Left ventricle myocardium superior (tissue), 1 donor: ENCODE measurements at regions not wholly inside any gene's neighbourhood (a gene's known extent, or its start where the extent isn't known, plus 50 kb on each side); places are given as distances from the start of the nearest gene placed in this dataset.

Source experiments
- ATAC-seq: fragments of 200-7000 bp; cut with Tn5 transposase; one replicate; pipeline ENCODE4 v1.9.1; 2020; ENCODE audit warnings: mild to moderate bottlenecking, moderate library complexity
- DNase-seq: peaks from one replicate; pipeline ENCODE4 v3.0.0-alpha.2; 2020
- intact Hi-C: fragments of 100-400 bp; cut with micrococcal nuclease; formaldehyde crosslinking; loops from one replicate; pipeline ENCODE4 v1.11.0; 2022
- donor health status: DM: no; HTN: yes; CAD: no; lungs with severe emphysema.

DNA sequence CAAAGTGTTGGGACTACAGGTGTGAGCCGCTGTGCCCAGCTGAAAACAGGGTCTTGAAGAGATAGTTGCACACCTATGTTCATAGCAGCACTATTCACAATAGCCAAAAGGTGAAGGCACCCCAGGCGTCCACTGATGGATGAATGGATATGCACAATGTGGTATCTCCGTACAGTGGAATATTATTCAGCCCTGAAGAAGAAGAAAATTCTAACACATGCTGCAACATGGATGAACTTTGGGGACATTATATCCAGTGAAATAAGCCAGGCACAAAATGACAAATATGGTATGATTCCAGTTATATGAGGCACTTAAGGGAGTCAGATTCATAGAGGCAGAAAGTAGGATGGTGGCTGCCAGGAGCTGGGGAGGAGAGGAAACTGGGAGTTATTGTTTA, 137.6 kb upstream of the WNT4 start:
- intact Hi-C loops = no loop called here
- no peak for ATAC-seq
- DNase-seq = no peak

DNA sequence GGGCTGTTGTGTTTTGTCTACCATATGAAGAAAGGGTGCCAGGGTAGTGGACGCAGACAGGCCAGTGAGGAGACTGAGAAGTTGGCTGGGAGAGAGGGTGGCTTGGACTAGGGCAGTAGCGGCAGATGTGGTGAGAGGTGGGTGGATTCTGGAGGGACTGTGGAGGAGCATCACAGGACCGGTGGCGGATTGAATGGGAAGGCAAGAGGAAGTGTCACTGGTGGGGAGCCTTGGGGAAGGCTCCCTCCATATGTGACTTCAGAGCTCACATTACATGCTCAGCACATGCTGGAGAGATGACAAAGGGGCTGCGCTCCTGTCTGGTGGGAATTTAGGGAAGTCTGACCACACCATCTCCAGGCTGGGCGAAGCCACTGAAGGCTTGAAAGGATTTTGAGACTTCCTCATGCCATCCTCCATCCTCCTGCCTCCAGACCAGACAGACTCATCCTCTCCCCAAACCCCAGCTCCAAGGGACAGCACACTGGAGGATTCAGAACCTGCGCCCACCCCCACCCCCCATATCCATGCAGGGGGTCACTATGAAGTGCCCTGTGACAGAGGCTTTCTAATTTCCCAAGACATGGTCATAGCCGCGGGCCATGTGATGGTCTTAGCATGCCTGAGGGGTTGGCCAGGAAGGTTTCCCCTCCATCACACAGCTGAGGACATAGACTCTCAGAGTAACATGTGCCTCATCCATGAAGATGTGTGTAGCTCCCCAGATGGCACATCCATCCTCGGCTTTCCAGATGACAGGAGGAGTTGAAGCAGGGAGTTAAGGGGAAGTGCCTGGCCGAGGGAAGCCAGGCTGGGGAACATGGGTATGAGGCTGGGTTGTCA, 138.8 kb upstream of the WNT4 start:
- DNase-seq (no peak), ATAC-seq (no peak)
- intact Hi-C loops = no loop called here

DNA sequence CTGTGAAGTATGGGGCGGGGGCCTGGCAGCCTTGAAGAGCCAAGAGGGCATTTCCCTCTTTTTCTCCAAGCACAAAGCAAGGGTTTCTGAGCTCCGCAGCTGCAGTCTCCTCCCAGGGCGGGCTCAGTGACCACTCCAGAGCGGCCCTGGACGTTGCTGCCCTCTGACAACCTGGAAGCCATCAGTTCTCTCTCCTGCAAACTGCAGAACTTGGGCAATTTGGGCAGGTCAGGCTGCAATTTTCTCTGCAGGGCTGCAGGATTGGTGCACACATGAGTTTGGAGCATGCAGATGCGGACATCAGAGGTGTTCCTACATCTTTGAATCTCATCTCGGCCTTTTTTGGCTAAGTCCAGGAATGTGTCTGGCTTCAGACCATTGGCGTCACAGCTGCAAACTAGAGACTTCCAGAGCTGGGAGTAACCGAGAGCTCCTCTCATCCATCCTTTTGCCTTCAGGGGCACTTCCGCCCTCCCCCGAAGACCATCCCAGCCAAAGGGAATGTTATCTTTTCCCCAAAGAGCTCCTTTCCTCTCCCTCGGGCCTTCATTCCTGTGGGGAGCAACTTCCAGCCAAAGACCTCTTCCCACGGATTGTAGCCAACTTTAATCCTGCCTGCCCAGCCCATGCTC, 139.6 kb upstream of the WNT4 start:
- DNase-seq = no peak
- ATAC-seq = no peak

DNA sequence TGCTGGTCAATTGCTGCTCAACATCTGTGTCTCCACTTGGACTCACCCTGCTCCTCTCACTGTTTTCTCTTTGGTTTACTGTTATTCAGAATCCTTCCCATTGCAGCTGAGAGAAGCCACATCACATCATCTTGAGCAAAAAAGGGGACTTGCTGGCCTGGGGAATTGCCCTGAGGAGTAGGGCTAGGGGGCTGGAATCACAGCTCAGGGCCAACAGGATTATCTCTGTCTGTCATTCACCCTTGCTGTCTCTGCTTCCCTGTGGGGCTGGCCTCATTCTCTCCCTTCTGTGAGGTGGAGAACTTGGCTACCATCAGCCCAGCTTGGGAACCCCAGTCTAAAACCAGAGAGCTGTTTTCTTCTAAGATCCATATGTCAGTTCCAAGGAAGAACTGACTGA, 140.7 kb upstream of the WNT4 start:
- intact Hi-C loops = no loop called here

More for the DNA sequence above, 139.6 kb upstream of the WNT4 start:
- intact Hi-C loops = no loop called here

DNA sequence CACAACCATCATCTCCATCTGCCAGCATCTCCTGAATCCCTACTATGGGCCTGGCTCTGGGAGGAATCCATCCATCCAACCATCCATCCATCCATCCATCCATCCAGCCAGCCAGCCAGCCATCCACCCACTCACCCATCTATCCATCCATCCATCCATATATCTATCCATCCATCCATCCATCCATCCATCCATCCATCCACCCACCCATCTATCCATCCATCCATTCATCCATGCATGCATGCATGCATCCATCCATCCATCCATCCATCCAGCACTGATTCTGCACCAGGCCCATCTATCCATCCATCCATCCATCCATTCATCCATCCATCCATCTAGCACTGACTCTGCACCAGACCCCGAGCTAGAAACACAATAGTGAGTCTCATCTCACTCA, 141.3 kb upstream of the WNT4 start:
- ATAC-seq (no peak), DNase-seq (no peak)
- intact Hi-C loops = no loop called here

More for the DNA sequence above, 140.7 kb upstream of the WNT4 start:
- ATAC-seq (no peak), DNase-seq (no peak)

DNA sequence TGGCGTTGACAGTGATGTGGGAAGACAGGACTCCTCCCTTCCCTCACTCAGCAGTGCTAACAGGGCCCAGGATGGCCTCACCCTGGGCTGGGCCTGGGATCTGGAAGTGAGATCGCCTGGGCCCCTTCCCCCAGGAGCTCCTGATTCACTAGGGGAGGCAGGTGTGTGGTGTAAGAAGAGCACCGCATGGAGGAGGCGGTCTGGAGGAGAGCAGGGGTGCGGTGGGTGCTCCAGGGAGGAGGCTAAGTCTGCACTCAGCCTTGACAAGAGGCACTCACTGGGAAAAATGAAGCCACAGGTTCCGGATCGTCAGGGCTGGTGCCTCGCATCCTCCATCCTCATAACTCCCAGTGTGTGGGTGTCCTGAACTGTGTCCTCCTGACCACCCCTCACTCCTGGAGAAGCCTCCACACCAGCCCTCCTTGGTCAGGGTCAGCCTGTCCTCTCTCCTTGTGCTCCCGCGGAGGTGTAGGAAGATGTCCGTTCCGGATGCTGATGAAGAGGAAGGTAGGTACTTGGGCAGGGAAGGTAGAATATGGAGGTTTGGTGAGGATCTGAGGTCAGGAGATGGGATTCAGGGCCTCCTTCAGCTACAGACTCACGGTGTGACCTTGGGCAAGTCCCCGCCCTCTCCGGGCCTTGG, 142.1 kb upstream of the WNT4 start:
- DNase-seq = no peak
- ATAC-seq = no peak
- intact Hi-C loops = no loop called here

DNA sequence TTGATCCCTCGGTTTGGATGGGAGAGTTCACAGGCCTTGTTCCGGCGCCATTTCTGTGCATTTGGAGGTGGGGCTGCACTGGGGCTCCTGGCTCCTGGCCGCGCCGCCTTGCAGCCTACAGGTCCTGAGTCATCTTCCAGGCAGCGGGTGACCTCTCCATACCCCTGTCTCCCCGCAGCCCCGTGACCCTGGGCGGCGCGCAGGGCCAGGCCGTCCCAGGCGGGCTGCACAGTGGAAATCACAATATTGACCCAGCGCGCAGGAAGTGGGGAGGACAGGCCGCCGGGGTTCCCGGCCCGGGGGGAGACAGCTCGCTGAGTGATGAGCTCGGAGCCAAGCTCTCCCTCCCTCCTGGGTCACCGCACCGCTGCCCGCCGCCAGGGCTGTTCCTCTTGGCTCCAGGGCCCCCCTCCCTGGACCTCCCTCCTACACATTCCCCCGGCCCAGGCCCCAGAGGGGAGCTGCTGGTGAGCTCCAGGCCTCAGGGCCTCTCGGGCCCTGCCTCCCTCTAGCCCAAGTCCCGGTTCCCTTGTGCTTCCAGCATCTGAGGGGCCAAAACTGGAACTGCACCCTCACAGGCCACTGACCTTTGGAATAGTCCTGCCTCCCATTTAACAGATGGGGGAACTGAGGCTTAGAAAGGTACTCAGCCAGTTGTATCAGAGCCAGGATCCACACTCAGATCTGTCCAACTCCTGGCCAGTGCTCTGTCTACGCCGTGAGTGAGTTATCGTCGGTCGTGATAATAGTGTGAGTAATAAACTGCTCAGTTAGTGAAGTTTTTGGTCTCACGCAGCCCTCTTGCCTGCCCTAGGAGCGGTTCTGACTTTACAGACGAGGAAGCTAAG, 142.9 kb upstream of the WNT4 start:
- intact Hi-C loops = no loop called here
- no peak for ATAC-seq

DNA sequence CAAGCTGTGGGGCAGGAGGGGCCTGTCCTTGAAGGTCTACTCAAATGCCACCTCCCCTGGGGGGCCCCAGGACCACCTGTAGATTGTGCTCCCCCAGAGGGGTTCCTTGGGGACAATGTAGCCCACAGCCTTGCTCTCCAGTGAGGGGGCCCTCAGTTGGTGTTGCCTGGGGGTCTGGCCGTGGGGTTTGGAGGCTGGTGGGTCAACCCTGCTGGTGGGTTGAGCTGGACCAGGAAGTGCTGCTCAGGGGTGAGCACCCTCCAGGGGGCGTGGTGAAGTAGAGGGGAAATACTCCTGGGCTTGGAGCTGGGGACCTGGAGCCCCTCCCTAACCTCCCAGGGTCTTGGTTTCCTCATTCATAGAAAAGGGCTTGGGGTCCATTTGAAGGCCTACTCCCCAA, 143.6 kb upstream of the WNT4 start:
- DNase-seq = no peak
- intact Hi-C loops = no loop called here
- ATAC-seq = no peak

More for the DNA sequence above, 142.9 kb upstream of the WNT4 start:
- DNase-seq = no peak

DNA sequence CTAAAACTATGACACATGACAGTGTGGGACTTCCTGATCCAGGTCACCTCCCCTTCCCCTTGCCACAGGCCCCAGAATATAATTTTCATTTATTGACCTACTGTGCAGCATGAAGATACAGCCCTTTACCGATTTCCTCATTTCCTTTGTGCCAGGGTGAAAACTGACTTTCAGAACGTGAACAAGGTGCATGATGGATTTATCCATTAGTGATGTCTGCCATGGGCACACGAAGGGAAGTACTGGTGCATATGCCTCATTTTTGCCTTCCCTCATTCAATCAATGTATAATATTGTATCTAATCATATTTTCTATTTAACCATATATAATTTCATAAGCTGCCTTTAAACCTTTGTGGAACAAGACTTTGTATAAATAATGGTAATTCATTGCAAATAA, 144.4 kb upstream of the WNT4 start:
- intact Hi-C loops = no loop called here
- no peak for DNase-seq
- no peak for ATAC-seq

DNA sequence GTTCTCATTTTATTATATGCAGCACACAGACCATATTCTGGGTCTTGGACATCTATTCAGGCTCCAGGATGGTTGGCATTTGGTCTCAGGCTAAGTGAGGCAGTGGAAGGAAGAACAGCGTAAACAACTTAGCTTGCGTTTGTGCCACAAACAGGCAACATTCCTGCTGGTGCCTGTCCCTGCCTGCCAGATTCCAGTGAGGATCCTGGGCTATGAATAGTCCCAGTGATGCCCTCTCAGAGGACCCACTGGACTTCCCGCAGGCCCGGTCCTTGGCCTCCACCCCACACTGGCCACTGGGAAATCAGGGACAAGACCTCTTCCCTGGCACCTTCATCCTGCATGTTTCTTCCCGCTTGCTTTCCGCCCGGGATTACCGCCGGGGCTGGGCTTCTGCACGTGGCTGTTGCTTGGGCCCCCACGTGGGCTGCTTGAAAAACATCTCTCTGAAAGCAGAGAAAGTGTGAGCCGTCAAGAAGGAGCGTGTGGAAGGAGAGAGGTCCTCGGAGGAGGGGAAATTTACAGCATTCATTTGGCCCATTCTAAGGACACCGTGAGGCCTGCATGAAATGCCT, 145.1 kb upstream of the WNT4 start:
- intact Hi-C loops = no loop called here
- DNase-seq (no peak), ATAC-seq (no peak)

DNA sequence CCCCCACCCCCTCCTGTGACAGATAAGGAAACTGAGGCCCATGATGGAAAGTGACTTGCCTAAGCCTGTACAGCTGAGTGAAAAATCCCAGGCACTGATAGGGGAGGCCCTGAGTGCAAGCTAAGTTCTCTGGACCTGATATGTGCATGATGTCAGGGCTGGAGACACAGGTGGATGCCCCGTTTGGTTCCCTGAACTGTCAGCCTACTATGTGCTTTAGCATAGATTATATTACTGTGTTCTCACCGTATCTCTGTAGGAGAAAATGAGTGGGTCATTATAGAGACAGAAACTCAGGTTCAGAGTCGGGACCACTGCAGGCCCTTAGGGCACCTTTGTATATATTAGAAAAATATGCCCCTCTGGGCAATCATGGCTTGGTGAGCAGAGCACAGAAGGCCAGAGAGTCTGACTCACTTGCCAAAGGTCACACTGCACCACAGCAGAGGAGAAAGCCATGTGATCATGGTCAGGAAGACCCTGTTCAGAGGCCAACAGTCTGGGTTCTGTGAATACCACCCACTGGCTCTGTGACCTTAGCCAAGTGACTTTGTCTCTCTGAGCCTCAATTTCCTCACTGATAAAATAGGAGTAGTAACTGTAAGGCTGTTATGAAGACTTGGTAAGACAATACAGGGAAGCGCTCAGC, 145.8 kb upstream of the WNT4 start:
- ATAC-seq (no peak), DNase-seq (no peak)
- intact Hi-C loops = no loop called here

DNA sequence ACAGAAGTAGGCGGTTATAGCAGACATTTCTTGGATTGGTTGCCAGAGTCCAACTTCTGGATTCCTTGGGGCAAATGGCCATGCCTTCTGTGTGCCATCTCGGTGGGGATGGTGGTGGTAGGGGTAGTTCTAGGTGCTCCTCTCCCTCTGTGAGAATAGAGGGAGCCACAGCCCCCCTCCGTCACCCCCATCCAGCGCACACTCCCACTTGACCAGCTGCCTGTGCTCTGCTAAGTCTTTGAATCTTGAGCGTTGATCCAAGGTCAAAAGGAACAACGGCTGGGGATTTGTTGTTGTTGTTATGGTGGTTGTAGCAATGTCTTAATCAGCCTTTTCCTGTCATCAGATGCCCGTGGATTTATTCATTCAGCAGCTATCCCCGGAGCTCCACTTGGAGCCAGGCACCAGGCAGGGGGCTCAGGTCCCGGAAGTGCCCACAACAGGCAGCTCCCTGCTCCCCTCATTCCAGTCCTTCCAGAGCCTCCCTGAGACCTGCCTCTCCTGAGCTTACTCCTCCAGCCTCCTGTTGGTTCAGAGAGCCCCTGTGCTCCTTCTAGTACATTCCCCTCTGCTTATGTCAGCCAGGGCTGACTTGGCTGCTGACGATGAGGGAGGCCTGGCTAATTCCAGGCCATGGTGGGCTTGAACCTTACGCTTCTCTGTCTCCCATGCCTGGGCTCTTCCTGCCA, 146.6 kb upstream of the WNT4 start:
- DNase-seq = no peak
- intact Hi-C loops = no loop called here
- no peak for ATAC-seq

DNA sequence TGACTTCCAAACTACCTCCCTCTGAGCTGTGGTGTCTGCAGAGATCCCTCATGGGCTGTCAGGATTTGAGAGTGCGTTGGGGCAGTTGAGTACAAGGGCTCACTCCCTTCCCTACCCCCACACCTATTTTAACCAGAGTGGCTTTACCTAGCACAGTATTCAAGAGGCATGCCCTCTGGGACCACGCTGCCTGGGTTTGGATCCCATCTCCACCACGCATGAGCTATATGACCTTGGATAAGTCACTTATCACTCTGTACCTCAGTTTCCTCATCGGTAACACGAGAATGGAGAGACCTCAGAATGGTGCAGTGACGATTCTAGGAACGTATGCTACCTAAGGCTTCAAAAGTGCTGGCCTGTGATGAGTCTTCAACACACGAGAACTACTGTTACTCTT, 147.3 kb upstream of the WNT4 start:
- DNase-seq (no peak), ATAC-seq (no peak)
- intact Hi-C loops = no loop called here

DNA sequence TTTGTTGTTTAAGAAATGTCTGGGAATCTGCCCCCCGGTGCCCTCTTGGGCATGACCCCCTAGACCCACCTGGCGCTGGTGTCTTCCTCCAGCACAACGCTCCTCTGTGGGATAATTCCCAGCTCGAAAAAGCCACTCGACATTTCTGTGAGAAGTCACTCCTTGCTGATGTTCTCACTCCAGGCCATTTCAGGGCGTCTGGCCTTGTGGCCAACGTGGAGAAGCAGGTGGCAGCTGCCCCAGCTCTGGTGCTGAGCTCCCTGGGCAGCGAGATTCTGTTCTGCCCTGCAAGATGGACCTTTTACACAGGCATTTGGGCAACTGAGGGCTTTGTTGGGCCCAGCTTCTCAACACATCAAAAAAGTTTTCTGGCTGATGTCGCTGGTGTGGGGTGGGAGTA, 147.7 kb upstream of the WNT4 start:
- DNase-seq (no peak), ATAC-seq (no peak)
- intact Hi-C loops = no loop called here

DNA sequence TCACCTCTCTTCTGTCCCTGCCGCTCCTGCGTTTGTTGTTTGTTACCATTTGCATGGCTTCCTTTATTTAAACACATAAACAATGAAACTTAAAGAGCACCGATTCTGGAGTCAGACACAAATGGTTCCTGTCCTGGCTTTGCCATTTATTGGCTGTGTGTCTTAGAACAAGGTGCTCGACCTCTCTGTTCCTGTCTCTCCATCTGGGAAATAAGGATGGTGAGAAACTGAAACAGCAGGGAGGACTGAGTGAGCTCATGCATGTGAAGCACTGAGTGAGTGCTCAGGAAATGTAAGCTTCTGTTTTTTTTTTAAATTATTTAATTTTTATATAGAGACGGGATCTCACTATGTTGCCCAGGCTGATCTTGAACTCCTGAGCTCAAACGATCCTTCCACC, 148.2 kb upstream of the WNT4 start:
- intact Hi-C loops = no loop called here
- DNase-seq (no peak), ATAC-seq (no peak)

DNA sequence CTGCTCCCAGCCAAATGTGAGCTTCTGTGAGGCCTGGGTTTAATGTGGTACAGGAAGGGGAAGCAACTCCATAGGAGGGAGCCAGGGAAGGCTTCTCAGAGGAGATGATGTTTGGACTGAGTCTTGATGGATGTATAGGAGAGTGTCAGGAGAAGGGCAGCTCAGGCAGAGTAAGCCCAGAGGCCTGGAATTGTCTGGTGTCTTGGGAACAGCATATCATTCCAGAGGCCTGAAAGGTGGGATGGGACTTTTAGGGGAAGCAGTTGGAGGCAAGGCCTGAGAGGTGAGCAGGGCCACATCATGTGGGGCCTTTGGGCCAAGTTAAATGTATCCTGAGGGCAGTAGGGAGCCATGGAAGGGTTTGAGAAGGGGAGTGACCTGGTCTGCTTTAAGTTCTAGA, 148.6 kb upstream of the WNT4 start:
- intact Hi-C loops = no loop called here
- DNase-seq = no peak
- ATAC-seq = no peak

DNA sequence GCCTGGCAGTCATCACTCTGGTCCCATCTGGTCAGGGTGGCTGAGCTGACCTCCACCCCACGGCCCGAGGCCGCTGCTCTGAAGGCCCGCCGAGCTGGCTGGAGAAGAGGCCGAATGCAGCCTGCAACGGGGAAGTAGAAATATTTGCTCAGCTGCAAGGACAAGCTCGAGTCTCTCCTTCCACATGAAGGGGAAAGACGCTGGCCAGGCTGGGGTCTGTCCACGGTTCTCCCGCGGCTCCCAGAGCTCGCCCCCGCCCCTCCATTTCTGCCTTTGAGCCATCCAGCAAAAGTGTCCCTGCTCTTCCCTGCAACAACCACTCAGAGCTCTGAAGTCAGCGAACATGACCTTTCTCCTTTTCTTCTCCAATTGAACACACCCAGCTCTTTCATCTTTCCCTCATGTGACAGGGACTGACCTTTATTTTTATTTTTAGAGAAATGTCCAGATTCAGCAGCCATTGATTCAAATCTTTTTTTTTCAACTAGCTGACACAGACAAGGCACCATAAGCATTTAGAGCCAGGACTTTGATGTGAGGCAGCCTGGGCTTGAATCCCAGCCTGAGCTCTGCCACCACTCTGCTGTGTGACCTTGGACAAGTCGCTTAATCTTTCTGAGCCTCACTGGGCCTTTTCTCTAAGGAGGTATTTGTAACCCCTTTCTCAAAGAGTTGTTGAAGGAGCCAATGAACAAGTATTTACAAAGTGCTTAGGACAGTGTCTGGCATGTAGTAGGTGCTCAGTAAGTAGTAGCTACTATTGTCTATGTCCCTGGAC, 149.3 kb upstream of the WNT4 start:
- ATAC-seq (no peak), DNase-seq (no peak)
- intact Hi-C loops = no loop called here

DNA sequence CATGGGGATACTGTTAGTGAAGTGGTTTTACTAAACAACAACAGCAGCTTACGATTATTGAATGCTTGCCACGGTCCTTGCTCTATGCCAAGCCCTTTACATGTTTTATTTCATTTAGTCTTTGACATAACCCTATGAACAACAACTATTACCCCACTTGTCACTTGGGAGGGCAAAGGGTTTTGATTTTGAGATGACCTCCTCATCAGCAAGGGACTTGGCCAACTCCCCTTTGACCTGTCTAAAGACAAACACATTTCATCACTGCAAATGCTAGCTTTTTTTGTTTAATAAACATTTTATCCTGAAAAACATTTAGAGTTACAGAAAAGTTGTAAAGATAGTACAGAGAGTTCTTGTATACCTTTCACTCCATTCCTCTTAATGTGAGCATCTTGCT, 152.5 kb upstream of the WNT4 start:
- intact Hi-C loops = no loop called here
- ATAC-seq = no peak
- DNase-seq = no peak
